Retinal pigment epithelial cell (primary cell): ENCODE measurements at regions not wholly inside any gene's neighbourhood (a gene's known extent, or its start where the extent isn't known, plus 50 kb on each side); places are given as distances from the start of the nearest gene placed in this dataset.
"Not testable (repeated sequence)": the region's sequence is repeated elsewhere in the genome, so short reads cannot be mapped to it uniquely, and the experiment has no call there.

Experiments
- DNase-seq: peaks from one replicate; pipeline ENCODE4 v3.0.0-alpha.2; 2010; ENCODE audit warnings: low read depth
- H3K4me3 ChIP-seq: 2 replicates; pipeline ENCODE4 v1.5.1; 2011; ENCODE audit warnings: mild to moderate bottlenecking, low read length, control low read depth, moderate library complexity
- TF ChIP-seq, protein P1 (sequence below): conservative IDR thresholded peaks from 2 replicates; pipeline ENCODE4 v1.5.1; 2011; ENCODE audit warnings: low read depth, low read length, control low read depth, inconsistent platforms

DNA sequence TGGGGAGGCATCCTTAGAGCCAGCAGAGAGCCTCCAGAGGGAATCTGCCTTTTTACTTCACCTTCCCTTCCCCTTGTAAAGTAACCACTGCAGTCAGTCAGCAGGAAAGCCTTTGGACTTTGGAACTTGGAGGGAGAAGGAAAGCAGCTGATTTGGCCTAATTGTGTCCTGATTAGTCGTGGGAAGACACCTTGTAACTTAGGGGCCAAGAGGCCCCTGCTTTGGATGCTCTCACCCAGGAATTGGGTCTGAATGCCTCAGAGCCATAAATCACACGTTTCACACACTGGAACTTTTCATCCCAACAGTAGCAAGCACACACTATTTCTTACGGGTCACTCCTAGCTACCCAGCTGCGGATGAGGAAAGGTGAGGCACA, 81.0 kb upstream of the PPM1B start:
- TF ChIP-seq, protein P1, sequence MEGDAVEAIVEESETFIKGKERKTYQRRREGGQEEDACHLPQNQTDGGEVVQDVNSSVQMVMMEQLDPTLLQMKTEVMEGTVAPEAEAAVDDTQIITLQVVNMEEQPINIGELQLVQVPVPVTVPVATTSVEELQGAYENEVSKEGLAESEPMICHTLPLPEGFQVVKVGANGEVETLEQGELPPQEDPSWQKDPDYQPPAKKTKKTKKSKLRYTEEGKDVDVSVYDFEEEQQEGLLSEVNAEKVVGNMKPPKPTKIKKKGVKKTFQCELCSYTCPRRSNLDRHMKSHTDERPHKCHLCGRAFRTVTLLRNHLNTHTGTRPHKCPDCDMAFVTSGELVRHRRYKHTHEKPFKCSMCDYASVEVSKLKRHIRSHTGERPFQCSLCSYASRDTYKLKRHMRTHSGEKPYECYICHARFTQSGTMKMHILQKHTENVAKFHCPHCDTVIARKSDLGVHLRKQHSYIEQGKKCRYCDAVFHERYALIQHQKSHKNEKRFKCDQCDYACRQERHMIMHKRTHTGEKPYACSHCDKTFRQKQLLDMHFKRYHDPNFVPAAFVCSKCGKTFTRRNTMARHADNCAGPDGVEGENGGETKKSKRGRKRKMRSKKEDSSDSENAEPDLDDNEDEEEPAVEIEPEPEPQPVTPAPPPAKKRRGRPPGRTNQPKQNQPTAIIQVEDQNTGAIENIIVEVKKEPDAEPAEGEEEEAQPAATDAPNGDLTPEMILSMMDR, result no peak
- DNase-seq, result no peak
- H3K4me3 ChIP-seq, result peak overlapping the region; percentile 36

DNA sequence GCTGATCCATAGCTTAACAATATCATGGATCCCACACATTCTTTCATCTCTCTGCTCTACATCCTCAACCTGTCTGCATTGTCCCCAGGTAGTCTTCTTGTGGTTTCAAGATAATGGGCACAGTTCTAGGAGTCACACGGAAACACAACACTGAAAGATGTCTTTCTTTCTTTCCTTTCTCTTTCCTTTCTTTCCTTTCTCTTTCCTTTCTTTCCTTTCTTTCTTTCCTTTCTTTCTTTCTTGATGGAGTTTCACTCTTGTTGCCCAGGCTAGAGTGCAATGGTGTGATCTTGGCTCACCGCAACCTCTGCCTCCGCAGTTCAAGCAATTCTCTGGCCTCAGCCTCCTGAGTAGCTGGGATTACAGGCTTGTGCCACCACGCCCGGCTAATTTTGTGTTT, 76.2 kb upstream of the PPM1B start:
- not testable (repeated sequence) for DNase-seq, H3K4me3 ChIP-seq

DNA sequence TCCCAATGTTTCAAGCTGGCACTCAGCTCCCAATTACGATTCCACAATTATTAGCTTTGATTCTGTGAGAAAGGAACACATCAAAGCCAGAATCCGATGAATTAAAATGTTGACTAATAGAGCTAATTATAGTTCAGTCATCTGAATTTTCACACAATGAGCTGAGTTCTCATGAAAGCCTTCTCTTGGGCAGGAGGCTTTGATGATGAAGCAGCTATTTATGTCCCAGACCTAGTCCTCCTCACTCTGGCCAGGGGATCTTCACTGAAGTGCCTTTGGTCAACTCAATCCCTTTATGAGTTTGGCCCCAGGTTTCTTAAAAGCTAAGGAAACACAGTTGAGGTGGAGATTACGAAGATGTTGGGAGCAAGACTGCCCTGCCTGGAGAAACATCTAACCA, 74.7 kb upstream of the PPM1B start:
- DNase-seq, result no peak
- no peak overlapping the region for H3K4me3 ChIP-seq
- TF ChIP-seq, protein P1, result no peak

DNA sequence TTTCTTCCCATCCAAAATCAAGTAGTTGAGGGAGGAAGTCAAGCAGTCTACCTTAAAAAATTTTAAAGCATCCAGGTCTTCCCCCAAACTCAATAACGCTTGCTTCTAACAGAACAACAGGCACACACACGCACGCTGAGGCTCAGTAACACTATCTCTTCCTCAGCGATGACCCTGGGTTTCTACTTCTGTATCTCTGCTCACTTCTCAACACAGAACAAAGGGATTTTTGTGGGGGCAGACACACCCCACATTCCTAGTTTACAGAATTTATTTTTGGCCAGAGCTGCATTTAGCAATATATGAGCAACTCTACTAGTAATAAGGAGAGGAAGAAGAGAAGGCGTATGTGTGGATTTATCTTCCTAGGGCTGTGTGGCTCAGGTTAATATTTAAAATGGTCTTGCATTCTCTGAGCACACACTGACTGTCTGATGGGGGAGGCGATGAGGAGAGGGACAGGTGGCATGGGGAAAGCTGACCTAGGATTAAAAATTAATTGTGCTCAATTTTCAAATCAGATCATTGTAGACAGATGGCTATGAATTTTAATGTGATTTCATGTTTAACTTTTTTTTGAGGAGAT, 71.3 kb upstream of the PPM1B start:
- TF ChIP-seq, protein P1, result no peak
- no peak for DNase-seq
- H3K4me3 ChIP-seq, result no peak overlapping the region

DNA sequence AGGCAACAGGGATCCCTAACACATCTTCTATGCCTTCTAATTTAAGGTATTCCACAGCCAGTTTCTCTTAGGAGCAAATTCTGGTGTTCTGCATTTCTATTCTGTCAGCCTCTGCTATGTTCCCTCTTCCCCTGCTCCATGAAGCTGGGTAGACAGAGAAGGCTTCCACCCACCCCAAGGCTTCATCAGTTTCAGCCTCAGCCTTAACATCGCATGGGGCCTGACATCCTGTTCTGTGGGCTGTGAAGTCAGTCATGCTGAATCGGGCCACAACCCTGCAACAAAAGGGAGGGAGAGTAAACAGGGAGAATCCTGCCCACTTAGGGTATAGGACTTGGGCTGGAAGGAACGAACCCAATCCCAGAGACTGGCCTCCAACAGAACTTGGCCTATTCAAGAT, 70.6 kb upstream of the PPM1B start:
- no peak for DNase-seq
- H3K4me3 ChIP-seq, result no peak overlapping the region
- TF ChIP-seq, protein P1, result no peak

DNA sequence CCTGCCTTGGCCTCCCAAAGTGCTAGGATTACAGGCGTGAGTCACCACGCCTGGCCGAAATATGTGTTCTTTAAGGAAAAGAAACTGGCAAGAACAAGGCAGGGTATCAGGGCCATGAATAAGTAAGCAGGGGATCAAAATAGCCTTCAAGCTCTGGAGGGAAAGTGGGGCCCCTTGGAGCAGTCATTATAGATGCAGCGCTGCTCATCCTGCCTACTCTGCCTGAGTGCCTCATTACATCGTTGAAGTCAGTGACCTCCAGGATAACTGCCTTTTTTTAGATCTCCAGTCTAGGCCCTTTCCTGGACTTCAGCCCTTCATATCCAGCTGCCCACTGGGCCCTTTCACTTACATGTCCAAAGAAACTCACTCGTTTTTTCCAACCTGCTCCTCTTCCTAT, 69.8 kb upstream of the PPM1B start:
- DNase-seq, result no peak
- H3K4me3 ChIP-seq, result no peak overlapping the region
- TF ChIP-seq, protein P1, result no peak

DNA sequence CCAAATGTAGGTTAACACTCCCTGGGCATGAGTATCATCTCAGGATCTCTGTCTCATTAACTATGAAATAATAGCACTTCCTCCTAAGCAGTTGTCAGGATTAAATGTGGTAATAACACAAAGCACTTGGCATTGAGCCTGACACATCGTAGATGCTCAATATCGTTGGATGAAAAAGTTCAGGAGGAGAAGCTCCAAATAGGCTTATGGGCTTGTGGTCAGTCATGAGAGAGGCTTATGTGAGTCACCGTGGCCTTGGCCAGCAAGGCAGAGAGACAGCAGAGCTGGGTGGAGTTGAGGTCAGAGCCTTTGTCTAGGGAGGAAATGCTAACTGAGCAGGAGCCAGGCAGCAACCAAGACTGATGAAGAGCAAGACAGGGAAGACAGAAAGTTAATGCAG, 68.3 kb upstream of the PPM1B start:
- DNase-seq, result peak; percentile 99
- no peak overlapping the region for H3K4me3 ChIP-seq
- TF ChIP-seq, protein P1, result no peak

DNA sequence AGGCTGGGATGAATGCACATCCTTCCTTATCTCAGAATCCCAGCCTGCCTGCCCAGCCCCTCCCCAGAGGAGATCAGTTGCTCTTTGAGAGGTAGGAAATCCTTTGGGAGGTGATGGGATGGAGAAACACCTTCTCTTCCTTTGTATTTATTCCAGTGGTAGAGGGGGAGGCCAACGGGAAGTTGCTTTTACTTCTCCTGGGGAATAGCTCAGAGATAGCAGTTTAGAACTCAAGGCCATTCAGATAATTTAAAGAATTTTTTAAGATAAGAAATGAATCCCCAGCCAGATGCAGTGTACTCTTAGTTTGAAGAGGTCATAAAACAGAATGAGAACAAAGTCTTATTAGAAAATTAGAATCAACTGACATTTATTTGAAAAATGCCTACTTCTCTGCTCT, 67.4 kb upstream of the PPM1B start:
- no peak overlapping the region for H3K4me3 ChIP-seq
- DNase-seq, result no peak
- TF ChIP-seq, protein P1, result no peak
